ENCODE measurements at regions not wholly inside any gene's neighbourhood (a gene's known extent, or its start where the extent isn't known, plus 50 kb on each side); places are given as distances from the start of the nearest gene placed in this dataset.

- DNase-seq = no peak
Observed at GRCh38 chr7:94239661-94240234, 154.9 kb upstream of the COL1A2 start.

- no peak for DNase-seq
Observed at GRCh38 chr7:94240902-94241301, 153.8 kb upstream of the COL1A2 start.

- no peak for DNase-seq
Observed at GRCh38 chr7:94241402-94241925, 153.2 kb upstream of the COL1A2 start.

- DNase-seq = no peak
Observed at GRCh38 chr7:94243066-94243711, 151.5 kb upstream of the COL1A2 start.

- no peak for DNase-seq
Observed at GRCh38 chr7:94244760-94245159, 149.9 kb upstream of the COL1A2 start.

GRCh38 chr7:94245500-94245899, 149.2 kb upstream of the COL1A2 start:
- DNase-seq = no peak

GRCh38 chr7:94247970-94248369, 146.7 kb upstream of the COL1A2 start:
- no peak for DNase-seq

GRCh38 chr7:94249631-94250030, 145.1 kb upstream of the COL1A2 start:
- DNase-seq = no peak

GRCh38 chr7:94250124-94250523, 144.6 kb upstream of the COL1A2 start:
- DNase-seq = no peak

- DNase-seq = no peak
Observed at GRCh38 chr7:94250987-94251386, 143.7 kb upstream of the COL1A2 start.

GRCh38 chr7:94252124-94252523, 142.6 kb upstream of the COL1A2 start:
- DNase-seq = no peak

- DNase-seq = no peak
Observed at GRCh38 chr7:94252971-94253370, 141.7 kb upstream of the COL1A2 start.

- no peak for DNase-seq
Observed at GRCh38 chr7:94253686-94254085, 141.0 kb upstream of the COL1A2 start.

GRCh38 chr7:94258418-94259300, 136.0 kb upstream of the COL1A2 start:
- DNase-seq = no peak

GRCh38 chr7:94261067-94261466, 133.6 kb upstream of the COL1A2 start:
- no peak for DNase-seq

GRCh38 chr7:94264756-94265155, 129.9 kb upstream of the COL1A2 start:
- no peak for DNase-seq

- no peak for DNase-seq
Observed at GRCh38 chr7:94265456-94265855, 129.2 kb upstream of the COL1A2 start.

- DNase-seq = no peak
Observed at GRCh38 chr7:94266238-94266644, 128.5 kb upstream of the COL1A2 start.

- DNase-seq = no peak
Observed at GRCh38 chr7:94270772-94271171, 123.9 kb upstream of the COL1A2 start.

GRCh38 chr7:94272821-94273583, 121.7 kb upstream of the COL1A2 start:
- no peak for DNase-seq

- DNase-seq = no peak
Observed at GRCh38 chr7:94274828-94275227, 119.9 kb upstream of the COL1A2 start.

- DNase-seq = no peak
Observed at GRCh38 chr7:94276027-94276426, 118.7 kb upstream of the COL1A2 start.

GRCh38 chr7:94276795-94277194, 117.9 kb upstream of the COL1A2 start:
- DNase-seq = peak; percentile 22
